Umbilical cord (tissue), 1 donor: ENCODE measurements at regions not wholly inside any gene's neighbourhood (a gene's known extent, or its start where the extent isn't known, plus 50 kb on each side); places are given as distances from the start of the nearest gene placed in this dataset.
A peak's percentile ranks its signal among the peaks of the same experiment; 100 is the strongest.

Source experiments
- DNase-seq: peaks from one replicate; pipeline ENCODE4 v3.0.0-alpha.2; 2015; ENCODE audit warnings: low spot score

GRCh38 chr2:16281451-16282335 lies 341.3 kb downstream of the MYCN start:
- peak; percentile 63 for DNase-seq

GRCh38 chr2:16280081-16280480 lies 339.7 kb downstream of the MYCN start:
- DNase-seq: no peak

- no peak for DNase-seq
Observed at GRCh38 chr2:16279641-16280040, 339.3 kb downstream of the MYCN start.

- no peak for DNase-seq
Observed at GRCh38 chr2:16279201-16279570, 338.8 kb downstream of the MYCN start.

DNA sequence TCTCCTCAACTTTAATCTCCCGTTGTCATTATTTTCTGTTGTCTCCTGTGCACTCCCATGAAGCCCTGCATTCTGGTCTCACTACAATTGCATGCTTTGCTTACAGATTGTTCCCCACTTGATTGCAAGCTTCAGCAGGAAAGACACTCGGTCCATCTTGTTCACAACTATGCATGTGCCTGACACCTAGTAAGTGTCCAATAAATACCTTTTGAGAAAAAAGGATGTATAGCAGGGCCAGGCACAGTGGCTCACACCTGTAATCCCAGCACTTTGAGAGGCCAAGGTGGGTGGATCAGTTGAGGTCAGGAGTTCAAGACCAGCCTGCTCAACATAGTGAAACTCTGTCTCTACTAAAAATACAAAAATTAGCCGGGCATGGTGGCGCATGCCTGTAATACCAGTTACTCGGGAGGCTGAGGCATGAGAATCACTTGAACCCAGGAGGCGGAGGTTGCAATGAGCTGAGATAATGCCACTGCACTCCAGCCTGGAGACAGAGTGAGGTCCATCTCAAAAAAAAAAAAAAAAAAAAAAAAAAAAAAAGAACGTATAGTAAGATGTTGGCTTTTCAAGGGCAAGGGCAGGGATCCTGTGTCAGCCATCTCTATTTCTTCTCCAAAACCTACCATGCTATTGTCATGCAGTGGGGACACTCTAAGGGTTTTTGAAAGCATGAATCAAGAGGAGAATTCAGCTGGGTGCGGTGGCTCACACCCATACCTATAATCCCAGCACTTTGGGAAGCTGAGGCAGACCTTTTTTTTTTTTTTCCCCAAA lies 338.3 kb downstream of the MYCN start:
- no peak for DNase-seq

- no peak for DNase-seq
Observed at GRCh38 chr2:16277117-16277516, 336.8 kb downstream of the MYCN start.

- DNase-seq: no peak
Observed at GRCh38 chr2:16275661-16276060, 335.3 kb downstream of the MYCN start.

DNA sequence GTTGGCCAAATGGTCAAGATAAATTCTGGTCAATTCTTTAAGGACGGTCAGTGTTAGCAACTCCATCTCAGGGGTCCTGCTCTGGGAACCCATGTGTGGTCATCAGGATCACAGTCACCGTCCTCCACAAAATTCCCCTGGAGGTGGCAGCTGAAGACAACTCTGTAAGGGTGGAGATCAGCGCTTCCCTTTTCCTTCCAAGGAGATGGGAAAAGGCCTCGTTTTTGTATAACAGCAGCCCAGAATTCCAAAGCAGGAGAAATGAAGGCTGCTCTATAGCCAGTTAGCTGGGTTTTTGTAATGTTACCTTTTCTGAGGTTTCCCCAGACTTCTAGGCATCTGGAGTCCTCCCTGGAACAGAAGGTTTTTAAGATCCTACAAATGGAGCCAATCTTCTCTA lies 334.8 kb downstream of the MYCN start:
- DNase-seq: no peak

DNA sequence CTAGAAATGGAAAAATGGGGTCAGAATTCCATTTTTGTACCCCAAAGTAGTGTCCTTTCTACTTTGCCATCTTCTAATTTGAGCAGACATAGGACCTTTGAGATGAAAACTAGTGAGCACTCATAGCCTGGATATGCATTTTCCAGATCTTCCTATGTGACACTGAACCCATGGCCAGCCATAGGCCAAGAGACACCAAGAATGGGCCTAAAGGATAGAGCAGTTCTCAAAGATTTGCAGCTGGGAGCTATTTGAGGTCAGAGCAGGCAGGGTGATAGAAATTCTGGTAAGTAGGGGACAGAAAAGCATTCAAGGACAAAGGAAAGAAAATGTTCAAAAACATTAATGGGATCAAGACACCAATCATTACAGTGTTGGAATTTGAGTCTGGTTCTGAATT lies 332.8 kb downstream of the MYCN start:
- DNase-seq: no peak

DNA sequence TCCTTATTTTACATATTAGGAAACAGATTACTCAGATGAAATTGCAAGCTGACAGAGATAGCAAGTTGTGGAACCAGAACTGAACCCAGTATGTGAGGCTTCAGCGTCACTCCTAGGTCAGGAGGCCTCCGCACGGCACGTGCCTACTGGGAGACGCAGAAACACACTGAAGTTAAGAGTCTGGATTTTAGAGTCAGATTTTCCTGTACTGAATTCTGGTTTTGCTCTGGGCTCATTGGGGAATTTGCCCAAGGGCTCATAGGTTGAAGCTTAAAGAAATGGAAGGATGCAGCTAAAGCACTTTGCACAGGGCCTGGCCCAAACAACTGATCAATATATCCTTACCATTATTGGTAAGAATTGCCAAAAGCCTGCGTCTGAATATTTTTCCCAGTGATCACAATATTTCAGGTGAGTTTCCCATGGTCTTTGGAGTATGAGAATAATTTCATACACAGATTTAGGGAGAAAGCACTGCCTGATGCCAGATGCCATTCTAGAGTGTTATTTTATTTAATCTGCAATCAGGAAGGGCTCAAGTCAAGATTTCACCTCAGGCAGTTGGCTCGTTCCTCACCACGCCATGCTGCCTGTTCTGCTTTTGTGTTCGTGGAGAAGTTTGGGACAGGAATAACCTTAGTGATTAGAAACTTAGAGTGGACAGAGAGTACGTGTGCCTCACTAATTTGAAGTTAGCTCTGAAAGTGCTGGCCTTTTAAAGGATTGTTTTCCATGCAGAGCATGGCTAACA lies 331.9 kb downstream of the MYCN start:
- DNase-seq: no peak

- no peak for DNase-seq
Observed at GRCh38 chr2:16271231-16271896, 331.0 kb downstream of the MYCN start.

GRCh38 chr2:16270441-16270840 lies 330.1 kb downstream of the MYCN start:
- DNase-seq: no peak

GRCh38 chr2:16268301-16269000 lies 328.1 kb downstream of the MYCN start:
- DNase-seq: no peak

GRCh38 chr2:16266571-16266970 lies 326.2 kb downstream of the MYCN start:
- DNase-seq: no peak

GRCh38 chr2:16264931-16265540 lies 324.7 kb downstream of the MYCN start:
- no peak for DNase-seq

DNA sequence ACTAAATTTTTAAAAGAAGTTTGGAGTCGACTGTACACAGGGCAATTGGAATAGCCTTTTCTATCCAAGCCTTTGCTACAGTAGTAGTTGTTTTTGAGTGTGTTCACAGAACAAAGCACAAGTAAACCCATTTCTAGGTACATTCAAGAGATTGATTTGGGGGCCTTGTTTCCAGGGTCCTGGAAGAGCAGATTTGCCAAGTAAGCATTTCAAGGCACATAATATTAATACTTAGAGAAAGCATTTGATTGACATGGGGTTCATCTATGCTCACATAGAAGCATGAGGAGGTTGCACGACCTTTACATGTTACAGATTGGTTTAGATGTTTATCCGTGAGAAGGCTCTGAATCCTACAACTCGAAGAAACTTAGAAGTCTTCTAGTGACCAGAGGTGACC lies 324.1 kb downstream of the MYCN start:
- no peak for DNase-seq

DNA sequence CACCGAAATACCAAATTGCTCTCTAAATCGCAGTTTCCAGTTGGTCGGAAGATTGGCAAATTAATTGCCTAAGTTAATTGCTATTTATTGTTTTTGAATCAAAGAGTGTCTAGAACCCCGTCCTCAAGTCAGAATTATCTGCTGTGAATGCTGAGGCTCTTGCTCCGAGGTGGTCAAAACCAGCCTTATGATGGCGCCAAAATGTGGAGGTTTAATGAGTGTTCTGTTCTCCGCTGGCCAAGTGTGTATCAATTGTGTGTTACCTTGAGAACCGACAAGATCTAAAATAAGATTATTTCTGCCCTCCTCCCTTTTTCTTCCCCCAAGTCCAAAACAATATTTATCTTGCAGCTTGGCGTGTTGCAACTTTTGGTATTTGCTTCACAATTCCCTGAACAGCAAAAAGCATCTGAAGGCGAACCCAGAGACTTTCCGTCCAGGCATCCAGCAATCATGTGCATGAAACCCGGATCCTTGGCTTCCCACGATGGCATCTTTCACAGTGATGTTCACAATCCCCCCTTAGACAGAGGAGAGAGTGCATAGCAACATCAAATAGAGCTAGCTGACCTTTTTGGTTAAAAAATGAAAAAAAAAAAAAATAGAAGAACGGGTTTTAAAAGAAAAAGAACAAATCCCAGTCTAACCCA lies 323.0 kb downstream of the MYCN start:
- no peak for DNase-seq

DNA sequence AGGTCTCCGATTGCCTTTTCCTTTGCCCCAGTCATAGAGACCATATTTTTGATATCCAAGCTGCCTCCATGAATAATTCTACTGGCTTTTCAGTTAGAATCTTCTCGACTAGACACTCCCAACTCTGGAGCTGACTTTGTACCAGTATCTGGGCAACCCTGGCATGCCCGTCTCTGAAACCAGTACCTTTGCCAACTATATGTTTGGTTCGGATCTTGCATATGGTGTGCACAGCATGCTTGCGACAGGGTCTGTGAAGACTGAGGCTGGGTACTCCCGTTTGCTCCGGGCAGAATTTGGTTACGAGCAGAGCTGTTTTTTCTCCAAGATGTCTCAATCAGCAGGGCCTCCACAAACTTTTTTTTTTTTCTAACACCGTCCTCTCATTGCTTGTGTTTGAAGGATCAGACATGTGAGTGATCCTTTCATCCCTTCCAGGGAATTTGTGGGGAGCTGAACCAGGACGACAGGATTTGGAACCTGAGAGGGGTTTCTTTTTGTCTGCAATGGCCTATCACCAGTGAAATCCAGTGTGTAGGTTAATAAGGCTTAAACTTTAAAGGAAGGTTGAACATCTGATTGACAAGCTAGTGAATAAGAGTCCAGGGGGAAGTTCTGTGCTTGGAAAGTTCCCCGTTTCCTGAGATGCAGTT lies 322.3 kb downstream of the MYCN start:
- no peak for DNase-seq

GRCh38 chr2:16261791-16262190 lies 321.4 kb downstream of the MYCN start:
- DNase-seq: no peak

DNA sequence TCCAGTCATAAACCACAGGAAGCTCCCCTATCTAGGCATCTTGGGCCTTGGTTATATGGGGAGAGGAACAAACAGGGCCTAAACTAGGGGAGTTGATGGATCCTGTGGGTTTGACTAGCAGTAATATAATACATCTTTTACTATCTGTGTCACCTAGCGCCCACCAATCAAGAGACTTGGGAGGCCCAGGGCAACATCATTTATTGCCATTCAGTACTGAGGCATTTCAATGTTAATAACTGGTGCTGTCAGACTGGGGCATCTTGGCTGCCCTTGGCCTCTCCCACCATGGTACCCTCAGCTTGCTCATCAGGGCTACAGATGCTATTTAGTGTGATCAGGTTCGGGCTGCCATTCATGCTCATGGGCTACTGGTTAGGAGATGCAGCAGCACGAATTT lies 320.7 kb downstream of the MYCN start:
- DNase-seq: no peak
